GM12878 (cell line): ENCODE measurements at regions not wholly inside any gene's neighbourhood (a gene's known extent, or its start where the extent isn't known, plus 50 kb on each side); places are given as distances from the start of the nearest gene placed in this dataset.
A peak's percentile ranks its signal among the peaks of the same experiment; 100 is the strongest.

ENCODE experiments used
- ATAC-seq: fragments of 200-7000 bp; cut with Tn5 transposase; 3 replicates; pipeline ENCODE4 v1.9.1; 2020; ENCODE audit warnings: mild to moderate bottlenecking, moderate library complexity
- BruUV-seq: library from RNA; stranded (reverse); fragments of 400-500 nt; replicated peaks from 2 replicates; lab custom pipeline; 2021; lab: Mats Ljungman, UMichigan
- CTCF ChIA-PET: fragments of 300-600 bp; sonication (Branson Sonifier 250); formaldehyde crosslinking; extraction: SDS; loops from one replicate; lab custom pipeline; 2021; ENCODE audit warnings: inconsistent platforms; lab: Yijun Ruan, JAX
- POLR2A ChIA-PET: fragments of 350-600 bp; formaldehyde crosslinking; extraction: SDS; loops from one replicate; lab custom pipeline; 2021; ENCODE audit warnings: inconsistent platforms; lab: Charles Lee
- RAD21 ChIA-PET: fragments of 300-600 bp; sonication (Branson Sonifier 250); formaldehyde crosslinking; loops from one replicate; lab custom pipeline; 2023; ENCODE audit warnings: antibody characterized with exemption; ENCODE audit not compliant: unreplicated experiment; lab: Charles Lee
- SMC1A ChIA-PET: fragments of 300-600 bp; sonication (Branson Sonifier 250); formaldehyde crosslinking; loops from one replicate; lab custom pipeline; 2023; ENCODE audit not compliant: unreplicated experiment, uncharacterized antibody; lab: Charles Lee
- DNase-seq: peaks from one replicate; pipeline ENCODE4 v3.0.0-alpha.2; 2011; ENCODE audit warnings: low read depth, low spot score
- FAIRE-seq: peaks from 3 replicates; lab custom pipeline; 2011; peaks lifted over from hg19 to GRCh38; lab: Jason Lieb, UNC
- H2AFZ ChIP-seq: 2 replicates; pipeline ENCODE4 v1.6.0; 2011; ENCODE audit warnings: low read depth, low read length, control low read depth; ENCODE audit not compliant: control insufficient read depth
- H3K27ac ChIP-seq: 2 replicates; pipeline ENCODE4 v1.5.1; 2011; ENCODE audit warnings: control low read depth; ENCODE audit not compliant: control insufficient read depth, insufficient read depth
- H3K27me3 ChIP-seq, 2 experiments: replicated peaks in 1 of 2; 2 replicates each; pipeline versions ENCODE4 v1.6.0 to v1.6.1; 2011; ENCODE audit warnings: low read length in 1 of 2; ENCODE audit not compliant: control insufficient read depth in 2 of 2, insufficient read depth in 2 of 2
- H3K36me3 ChIP-seq, 2 experiments: 2 replicates each; pipeline ENCODE4 v1.5.1; 2011; ENCODE audit warnings: low read length in 1 of 2; ENCODE audit not compliant: control insufficient read depth in 2 of 2, insufficient read depth in 2 of 2
- H3K4me1 ChIP-seq: 2 replicates; pipeline ENCODE4 v1.6.1; 2011; ENCODE audit warnings: mild to moderate bottlenecking, low read length, moderate library complexity, mixed read lengths; ENCODE audit not compliant: control insufficient read depth, insufficient read depth
- H3K4me2 ChIP-seq: 2 replicates; pipeline ENCODE4 v1.6.0; 2011; ENCODE audit warnings: control low read depth; ENCODE audit not compliant: control insufficient read depth, insufficient read depth
- H3K4me3 ChIP-seq: fragments of 200-600 bp; sonication (generic); 2 replicates; pipeline ENCODE4 v1.5.1; 2016
- H3K79me2 ChIP-seq: 2 replicates; pipeline ENCODE4 v1.6.0; 2011; ENCODE audit warnings: low read length; ENCODE audit not compliant: control insufficient read depth, insufficient read depth
- H3K9ac ChIP-seq: 2 replicates; pipeline ENCODE4 v1.8.0; 2011; ENCODE audit warnings: low read length, control low read depth, mixed read lengths; ENCODE audit not compliant: control insufficient read depth, insufficient read depth
- H3K9me3 ChIP-seq: replicated peaks from 3 replicates; pipeline ENCODE4 v1.5.1; 2011; ENCODE audit warnings: mild to moderate bottlenecking, low read length; ENCODE audit not compliant: control insufficient read depth, insufficient read depth
- H4K20me1 ChIP-seq: 2 replicates; pipeline ENCODE4 v1.6.0; 2011; ENCODE audit not compliant: control insufficient read depth, insufficient read depth
- BCL11A ChIP-seq: IDR thresholded peaks from 2 replicates; pipeline ENCODE4 v1.6.1; 2011; ENCODE audit warnings: low read depth, low read length
- EGR1 ChIP-seq, 2 experiments: IDR thresholded peaks; 1 replicate in 1 of 2; 2 replicates in 1 of 2; pipeline ENCODE4 v1.6.1; 2011 to 2012; ENCODE audit warnings: low read depth in 2 of 2, low read length in 2 of 2, borderline replicate concordance in 1 of 2, mild to moderate bottlenecking in 1 of 2, moderate library complexity in 1 of 2
- EP300 ChIP-seq, 2 experiments: fragments of 150-350 bp in 1 of 2; IDR thresholded peaks; 2 replicates each; pipeline ENCODE4 v1.6.1; 2011 to 2012; ENCODE audit warnings: low read depth in 2 of 2, low read length in 2 of 2, borderline replicate concordance in 1 of 2, improper control_type of control experiment in 1 of 2, inconsistent platforms in 1 of 2; ENCODE audit not compliant: control insufficient read depth in 1 of 2
- EZH2 ChIP-seq: IDR thresholded peaks from 2 replicates; pipeline ENCODE4 v1.6.1; 2012; ENCODE audit warnings: low read depth, mild to moderate bottlenecking, control low read depth, inconsistent platforms, low read length, borderline replicate concordance; ENCODE audit not compliant: control insufficient read depth
- GATAD2B ChIP-seq: fragments of 450-650 bp; conservative IDR thresholded peaks from 2 replicates; pipeline ENCODE4 v1.6.1; 2017; ENCODE audit warnings: low read depth, mild to moderate bottlenecking, moderate library complexity
- IKZF2 ChIP-seq, 2 experiments: fragments of 450-650 bp; IDR thresholded peaks; 2 replicates each; pipeline ENCODE4 v1.6.1; 2017; ENCODE audit warnings: mild to moderate bottlenecking in 2 of 2, moderate library complexity in 2 of 2
- MYC ChIP-seq: IDR thresholded peaks from 2 replicates; pipeline ENCODE4 v1.6.1; 2011; ENCODE audit warnings: mild to moderate bottlenecking, low read length, moderate library complexity, inconsistent platforms; ENCODE audit not compliant: insufficient read depth, insufficient replicate concordance, insufficient read length, severe bottlenecking
- NR2C1 ChIP-seq: fragments of 450-650 bp; IDR thresholded peaks from 2 replicates; pipeline ENCODE4 v1.6.1; 2017; ENCODE audit warnings: antibody characterized with exemption, mild to moderate bottlenecking, moderate library complexity
- POLR2AphosphoS2 ChIP-seq: IDR thresholded peaks from 2 replicates; pipeline ENCODE4 v1.6.1; 2011; ENCODE audit warnings: low read depth, mild to moderate bottlenecking, low read length, improper control_type of control experiment, moderate library complexity
- SMAD1 ChIP-seq: fragments of 450-650 bp; IDR thresholded peaks from 2 replicates; pipeline ENCODE4 v1.6.1; 2018; ENCODE audit warnings: mild to moderate bottlenecking, low read depth; ENCODE audit not compliant: partially characterized antibody
- SMAD5 ChIP-seq: IDR thresholded peaks from 2 replicates; pipeline ENCODE4 v1.6.1; 2016; ENCODE audit warnings: antibody characterized with exemption, low read depth
- SP1 ChIP-seq: IDR thresholded peaks from one replicate; pipeline ENCODE4 v1.6.1; 2011; ENCODE audit warnings: low read depth, low read length
- WRNIP1 ChIP-seq: IDR thresholded peaks from 2 replicates; pipeline ENCODE4 v1.6.1; 2011; ENCODE audit warnings: low read depth, low read length, improper control_type of control experiment, borderline replicate concordance
- ZNF274 ChIP-seq: IDR thresholded peaks from one replicate; pipeline ENCODE4 v1.8.0; 2011; ENCODE audit not compliant: insufficient read length, insufficient read depth
- WGBS: methylation state at CpG from one replicate; pipeline ENCODE4 v1.1.6; 2016; ENCODE audit warnings: low lambda C conversion rate; ENCODE audit not compliant: insufficient replicate concordance, insufficient coverage; ENCODE audit errors: missing lambda C conversion rate; 5-methylcytosine and 5-hydroxymethylcytosine counted together
- in situ Hi-C: fragments of 300-500 bp; cut with MboI; formaldehyde crosslinking; loops from 9 replicates; pipeline ENCODE4 v1.14.3; 2018; ENCODE audit warnings: mixed read lengths
- intact Hi-C: fragments of 100-400 bp; cut with micrococcal nuclease; formaldehyde crosslinking; loops from one replicate; pipeline ENCODE4 v1.14.2; 2022; ENCODE audit not compliant: unreplicated experiment
- TF ChIP-seq, protein P1 (sequence below): IDR thresholded peaks from 2 replicates; pipeline ENCODE4 v1.6.1; 2011; ENCODE audit warnings: low read depth, low read length, improper control_type of control experiment, borderline replicate concordance
- TF ChIP-seq, protein P2 (sequence below): fragments of 450-650 bp; formaldehyde crosslinking; IDR thresholded peaks from 2 replicates; pipeline ENCODE4 v1.4.0; 2022; ENCODE audit warnings: mild to moderate bottlenecking, moderate library complexity

DNA sequence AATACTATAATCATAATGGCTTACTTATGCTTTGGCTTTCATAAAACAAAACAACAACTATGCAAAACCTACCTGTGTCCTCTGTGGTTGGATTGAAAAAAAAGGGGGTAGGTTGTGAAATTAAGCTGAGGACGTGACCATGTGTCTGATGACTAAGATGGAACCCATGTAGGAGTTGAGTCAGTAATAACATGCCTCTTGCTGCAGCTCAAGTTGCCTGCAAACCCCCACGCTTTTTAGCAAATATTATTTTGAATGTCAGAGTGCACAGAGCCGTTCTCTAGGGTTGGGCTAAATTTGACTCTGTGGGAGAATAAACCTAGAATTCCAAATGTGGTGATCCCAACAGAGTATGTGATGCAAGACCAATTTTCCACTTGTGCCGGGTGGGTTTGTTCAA lies 209.3 kb downstream of the KCNRG start:
- in situ Hi-C loops, result no loop called here
- Histone ChIP-seq H4K20me1 (no peaks in the 10 kb centered on the region), H3K9ac (no peak overlapping the region), H2AFZ (no peak overlapping the region), H3K4me1 (peaks cover 18% of the 10 kb centered on the region), H3K4me2 (no peak overlapping the region), H3K27me3 (0 out of 4 replicates have a peak, but pooled peaks cover 1 to 3% of the 10 kb centered on the region in 2 experiments), H3K36me3 (no peaks in the 10 kb centered on the region), H3K79me2 (no peaks in the 10 kb centered on the region), H3K4me3 (no peak overlapping the region), H3K9me3 (peaks cover 4% of the 10 kb centered on the region), H3K27ac (no peak overlapping the region)
- ChIA-PET CTCF (interaction anchor here (1.4 kb wide), 1 partner anchor 12 kb away, joined by 6 read pairs; no protein-coding TSS in a partner anchor), SMC1A (interaction anchor here (2.9 to 4.3 kb wide), 2 partner anchors 11 to 17 kb away, joined by 11 to 17 read pairs; no protein-coding TSS in a partner anchor), POLR2A (no interaction called here), RAD21 (no interaction called here)
- no peak for DNase-seq
- intact Hi-C loops, result loop anchor here (10.0 kb wide), 1 partner anchor 1990 kb away; the partner anchor contains the start of gene ITM2B
- peak; percentile 36; the same call in 2 of the 3 replicates for ATAC-seq
- no TSS peak for BruUV-seq
- 20% methylated on average over 4 of the region's 4 CpGs for WGBS
- peak; percentile 23 for FAIRE-seq
- no peak for TF ChIP-seq SMAD5
- no peak for TF ChIP-seq NR2C1
- TF ChIP-seq GATAD2B, result no peak
- no peak for TF ChIP-seq SMAD1
- TF ChIP-seq EZH2, result no peak
- TF ChIP-seq, protein P1, sequence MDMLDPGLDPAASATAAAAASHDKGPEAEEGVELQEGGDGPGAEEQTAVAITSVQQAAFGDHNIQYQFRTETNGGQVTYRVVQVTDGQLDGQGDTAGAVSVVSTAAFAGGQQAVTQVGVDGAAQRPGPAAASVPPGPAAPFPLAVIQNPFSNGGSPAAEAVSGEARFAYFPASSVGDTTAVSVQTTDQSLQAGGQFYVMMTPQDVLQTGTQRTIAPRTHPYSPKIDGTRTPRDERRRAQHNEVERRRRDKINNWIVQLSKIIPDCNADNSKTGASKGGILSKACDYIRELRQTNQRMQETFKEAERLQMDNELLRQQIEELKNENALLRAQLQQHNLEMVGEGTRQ, result no peak
- no peak for TF ChIP-seq SP1
- peak; percentile 96; the same call in 1 of the 2 replicates for TF ChIP-seq BCL11A
- no peak for TF ChIP-seq WRNIP1
- TF ChIP-seq EGR1 (IDR thresholded peaks at IDR 0.05; ENCODE audit: borderline replicate concordance in 1 of 2, low read depth in 2 of 2, low read length in 2 of 2), result peak in 1 of 2 experiments; percentile 24; a peak in 1 of 3 replicates
- peak in 1 of 2 experiments; percentile 44; a peak in 2 of 4 replicates for TF ChIP-seq EP300 (IDR thresholded peaks at IDR 0.05; ENCODE audit: borderline replicate concordance in 1 of 2, control insufficient read depth in 1 of 2, low read depth in 2 of 2, low read length in 2 of 2)
- TF ChIP-seq, protein P2, sequence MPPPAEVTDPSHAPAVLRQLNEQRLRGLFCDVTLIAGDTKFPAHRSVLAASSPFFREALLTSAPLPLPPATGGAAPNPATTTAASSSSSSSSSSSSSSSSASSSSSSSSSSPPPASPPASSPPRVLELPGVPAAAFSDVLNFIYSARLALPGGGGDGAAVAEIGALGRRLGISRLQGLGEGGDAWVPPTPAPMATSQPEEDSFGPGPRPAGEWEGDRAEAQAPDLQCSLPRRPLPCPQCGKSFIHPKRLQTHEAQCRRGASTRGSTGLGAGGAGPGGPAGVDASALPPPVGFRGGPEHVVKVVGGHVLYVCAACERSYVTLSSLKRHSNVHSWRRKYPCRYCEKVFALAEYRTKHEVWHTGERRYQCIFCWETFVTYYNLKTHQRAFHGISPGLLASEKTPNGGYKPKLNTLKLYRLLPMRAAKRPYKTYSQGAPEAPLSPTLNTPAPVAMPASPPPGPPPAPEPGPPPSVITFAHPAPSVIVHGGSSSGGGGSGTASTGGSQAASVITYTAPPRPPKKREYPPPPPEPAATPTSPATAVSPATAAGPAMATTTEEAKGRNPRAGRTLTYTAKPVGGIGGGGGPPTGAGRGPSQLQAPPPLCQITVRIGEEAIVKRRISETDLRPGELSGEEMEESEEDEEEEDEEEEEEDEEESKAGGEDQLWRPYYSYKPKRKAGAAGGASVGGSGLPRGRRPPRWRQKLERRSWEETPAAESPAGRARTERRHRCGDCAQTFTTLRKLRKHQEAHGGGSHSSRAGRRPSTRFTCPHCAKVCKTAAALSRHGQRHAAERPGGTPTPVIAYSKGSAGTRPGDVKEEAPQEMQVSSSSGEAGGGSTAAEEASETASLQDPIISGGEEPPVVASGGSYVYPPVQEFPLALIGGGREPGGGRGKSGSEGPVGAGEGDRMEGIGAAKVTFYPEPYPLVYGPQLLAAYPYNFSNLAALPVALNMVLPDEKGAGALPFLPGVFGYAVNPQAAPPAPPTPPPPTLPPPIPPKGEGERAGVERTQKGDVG (CRISPR knock-in tag), result no peak
- TF ChIP-seq POLR2AphosphoS2, result no peak
- TF ChIP-seq ZNF274, result no peak
- no peak for TF ChIP-seq IKZF2 (IDR thresholded peaks at IDR 0.05)
- no peak for TF ChIP-seq MYC
